Progenitor cell of endocrine pancreas (in vitro differentiated cells): ENCODE measurements at regions not wholly inside any gene's neighbourhood (a gene's known extent, or its start where the extent isn't known, plus 50 kb on each side); places are given as distances from the start of the nearest gene placed in this dataset.

Source experiments
- DNase-seq: peaks from one replicate; pipeline ENCODE4 v3.0.0; 2021; ENCODE audit warnings: low spot score; ENCODE audit not compliant: unreplicated experiment
- H3K27ac Mint-ChIP-seq: 2 replicates; pipeline ENCODE4 v1.8.0; 2021; ENCODE audit warnings: mild to moderate bottlenecking, moderate library complexity, mixed read lengths
- H3K27me3 Mint-ChIP-seq: 2 replicates; pipeline ENCODE4 v1.8.0; 2021; ENCODE audit warnings: mixed read lengths
- H3K36me3 Mint-ChIP-seq: 2 replicates; pipeline ENCODE4 v1.8.0; 2022; ENCODE audit warnings: mixed read lengths; ENCODE audit not compliant: insufficient read depth
- H3K4me1 Mint-ChIP-seq: 2 replicates; pipeline ENCODE4 v1.8.0; 2021; ENCODE audit warnings: low read depth, mixed read lengths
- H3K4me3 Mint-ChIP-seq: 2 replicates; pipeline ENCODE4 v1.8.0; 2021; ENCODE audit warnings: low read depth, mild to moderate bottlenecking, moderate library complexity, mixed read lengths
- H3K9me3 Mint-ChIP-seq: 2 replicates; pipeline ENCODE4 v1.8.0; 2021; ENCODE audit warnings: low read depth, mixed read lengths
- CTCF ChIP-seq: fragments of 200-600 bp; sonication (generic); IDR thresholded peaks from one replicate; pipeline ENCODE4 v1.5.0; 2021; ENCODE audit warnings: antibody characterized with exemption, mild to moderate bottlenecking; ENCODE audit not compliant: unreplicated experiment

GRCh38 chr14:47778631-47779030 is 103.2 kb upstream of the MDGA2 start:
- Mint-ChIP-seq H3K9me3 (peaks cover 4% of the 10 kb centered on the region), H3K27ac (no peak overlapping the region), H3K27me3 (no peaks in the 10 kb centered on the region), H3K4me1 (peaks cover 6% of the 10 kb centered on the region), H3K36me3 (peaks cover 5% of the 10 kb centered on the region), H3K4me3 (no peak overlapping the region)
- no peak for TF ChIP-seq CTCF
- DNase-seq = no peak

GRCh38 chr14:47772652-47773051 is 97.2 kb upstream of the MDGA2 start:
- Mint-ChIP-seq H3K4me3 (no peak overlapping the region), H3K27ac (no peak overlapping the region), H3K9me3 (peaks cover 4% of the 10 kb centered on the region), H3K27me3 (no peaks in the 10 kb centered on the region), H3K4me1 (no peaks in the 10 kb centered on the region), H3K36me3 (no peaks in the 10 kb centered on the region)
- TF ChIP-seq CTCF = no peak
- DNase-seq = no peak

- peaks cover 12% of the 10 kb centered on the region for H3K36me3 Mint-ChIP-seq
- H3K9me3 Mint-ChIP-seq = peaks cover 9% of the 10 kb centered on the region
- H3K27ac Mint-ChIP-seq = no peak overlapping the region
- H3K4me3 Mint-ChIP-seq = no peak overlapping the region
- H3K27me3 Mint-ChIP-seq = no peaks in the 10 kb centered on the region
- no peak for DNase-seq
- peaks cover 3% of the 10 kb centered on the region for H3K4me1 Mint-ChIP-seq
- TF ChIP-seq CTCF = no peak
These were observed 87.9 kb upstream of the MDGA2 start for GRCh38 chr14:47763188-47763854.

GRCh38 chr14:47746986-47747385 is 71.6 kb upstream of the MDGA2 start:
- Mint-ChIP-seq H3K4me3 (no peak overlapping the region), H3K4me1 (peaks cover 5% of the 10 kb centered on the region), H3K27ac (no peak overlapping the region), H3K27me3 (no peaks in the 10 kb centered on the region), H3K9me3 (no peaks in the 10 kb centered on the region), H3K36me3 (no peaks in the 10 kb centered on the region)
- TF ChIP-seq CTCF = no peak
- DNase-seq = no peak

GRCh38 chr14:47744155-47744554 is 68.8 kb upstream of the MDGA2 start:
- DNase-seq = no peak
- TF ChIP-seq CTCF = no peak
- no peak overlapping the region for H3K4me3 Mint-ChIP-seq
- H3K9me3 Mint-ChIP-seq = no peaks in the 10 kb centered on the region
- no peaks in the 10 kb centered on the region for H3K27me3 Mint-ChIP-seq
- H3K27ac Mint-ChIP-seq = no peak overlapping the region
- no peaks in the 10 kb centered on the region for H3K36me3 Mint-ChIP-seq
- no peaks in the 10 kb centered on the region for H3K4me1 Mint-ChIP-seq
